GM21528 (cell line): ENCODE measurements at regions not wholly inside any gene's neighbourhood (a gene's known extent, or its start where the extent isn't known, plus 50 kb on each side); places are given as distances from the start of the nearest gene placed in this dataset.

ENCODE experiments used
- ATAC-seq: cut with Tn5 transposase; IDR thresholded peaks from one replicate; pipeline ENCODE4 v1.9.1; 2021; ENCODE audit warnings: mild to moderate bottlenecking, moderate library complexity; ENCODE audit not compliant: unreplicated experiment, low FRiP score

DNA sequence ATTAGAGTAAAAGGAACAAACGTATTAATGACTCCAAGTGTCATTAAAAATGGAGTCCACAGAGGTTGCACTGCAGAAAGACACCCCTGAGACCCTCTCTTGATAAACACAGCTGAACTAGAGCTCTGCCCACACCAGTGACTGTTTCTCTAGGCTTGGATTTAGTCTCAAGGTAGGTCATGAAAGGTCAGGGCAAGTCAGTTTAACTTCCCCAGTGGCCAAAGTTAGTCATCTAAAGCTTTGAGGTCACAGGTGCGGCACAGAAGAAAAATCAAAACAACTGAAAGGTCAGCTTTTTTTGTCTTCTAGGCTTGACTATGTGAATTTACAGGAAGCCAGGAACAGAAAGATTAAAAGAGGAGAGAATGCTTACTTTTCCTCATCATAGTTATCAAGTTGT is 749.6 kb downstream of the RAB28 start:
- no peak for ATAC-seq

DNA sequence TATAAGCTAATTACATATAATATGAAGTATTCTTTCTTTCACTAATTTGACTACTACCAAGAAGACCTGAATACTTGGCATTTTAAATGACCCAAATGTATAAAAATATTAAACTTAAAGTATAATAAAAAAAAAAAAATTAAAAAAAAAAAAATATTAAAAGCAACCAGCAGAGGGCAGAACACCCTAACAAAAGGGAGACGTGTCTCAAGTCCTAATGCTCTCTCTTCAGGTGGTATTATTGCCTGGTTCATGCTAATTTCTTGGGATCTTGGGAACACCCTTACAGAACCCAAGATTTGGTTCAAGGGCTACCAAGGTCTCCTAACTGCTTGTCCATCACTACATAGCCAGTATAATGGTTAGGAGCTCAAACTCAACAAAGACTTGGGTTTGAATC is 754.8 kb downstream of the RAB28 start:
- ATAC-seq = no peak

DNA sequence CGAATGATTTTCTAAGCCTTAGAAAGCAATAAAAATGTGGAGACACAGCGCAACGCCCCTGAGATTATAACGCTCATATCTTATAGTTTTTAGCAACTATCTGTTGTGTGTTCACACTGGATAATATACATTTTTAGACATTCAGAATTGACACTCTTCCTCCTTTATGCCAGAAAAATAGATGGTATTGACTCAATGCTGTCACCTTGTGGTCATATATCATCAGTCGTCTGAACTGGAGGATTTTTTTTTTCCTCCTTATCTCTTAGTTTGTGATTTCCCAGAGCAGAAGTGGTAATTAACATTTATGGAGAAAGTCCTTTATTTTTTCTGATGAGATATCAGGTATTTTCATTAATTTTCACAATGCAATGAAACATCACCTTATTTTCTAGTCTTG is 759.6 kb downstream of the RAB28 start:
- ATAC-seq = no peak

DNA sequence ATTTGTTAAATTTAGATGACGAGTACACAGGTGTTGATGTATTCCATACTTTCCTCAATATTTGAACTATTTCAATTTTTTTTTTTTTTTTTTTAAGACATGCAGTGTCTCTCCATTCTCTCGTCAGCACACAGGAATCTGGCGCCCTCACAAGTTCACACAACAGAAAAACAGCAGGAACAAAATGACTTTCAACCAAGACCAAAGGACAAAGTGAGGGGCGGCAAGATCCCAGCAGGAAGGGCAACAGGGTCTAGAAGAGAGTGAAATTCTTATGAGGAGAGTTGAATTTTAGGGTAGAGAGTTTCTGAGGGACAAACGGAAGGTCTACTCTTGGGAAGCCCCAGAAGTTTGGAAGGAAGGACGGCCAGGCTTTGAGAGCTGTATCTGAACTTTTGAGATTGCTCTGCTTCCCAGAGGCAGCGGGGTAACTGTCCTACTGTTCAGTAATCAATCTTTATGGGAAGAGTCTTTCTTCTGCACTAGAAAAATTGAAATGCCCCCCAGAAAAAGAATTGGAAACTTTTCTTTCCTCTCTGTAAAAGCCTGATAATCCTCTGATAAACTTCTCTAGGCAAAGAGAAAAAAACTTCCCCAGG is 760.2 kb downstream of the RAB28 start:
- ATAC-seq = no peak

DNA sequence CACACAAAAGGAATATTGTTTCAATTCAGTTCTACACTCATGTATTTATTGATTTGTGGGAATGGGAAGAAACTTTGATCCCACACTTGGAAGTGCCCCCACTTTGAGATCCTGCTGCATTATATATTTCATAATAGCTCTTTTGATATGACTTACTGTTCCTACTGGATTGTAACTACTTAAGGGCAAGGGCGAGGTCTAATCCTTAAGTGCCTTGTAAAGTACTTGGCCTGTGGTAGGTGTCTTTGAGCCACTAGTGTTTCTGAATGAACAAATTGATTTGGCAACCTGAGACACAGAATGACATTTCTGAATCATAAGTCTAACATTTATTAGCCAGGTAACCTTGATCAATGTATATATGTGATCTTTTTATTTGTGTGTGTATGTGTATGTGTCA is 767.2 kb downstream of the RAB28 start:
- no peak for ATAC-seq

DNA sequence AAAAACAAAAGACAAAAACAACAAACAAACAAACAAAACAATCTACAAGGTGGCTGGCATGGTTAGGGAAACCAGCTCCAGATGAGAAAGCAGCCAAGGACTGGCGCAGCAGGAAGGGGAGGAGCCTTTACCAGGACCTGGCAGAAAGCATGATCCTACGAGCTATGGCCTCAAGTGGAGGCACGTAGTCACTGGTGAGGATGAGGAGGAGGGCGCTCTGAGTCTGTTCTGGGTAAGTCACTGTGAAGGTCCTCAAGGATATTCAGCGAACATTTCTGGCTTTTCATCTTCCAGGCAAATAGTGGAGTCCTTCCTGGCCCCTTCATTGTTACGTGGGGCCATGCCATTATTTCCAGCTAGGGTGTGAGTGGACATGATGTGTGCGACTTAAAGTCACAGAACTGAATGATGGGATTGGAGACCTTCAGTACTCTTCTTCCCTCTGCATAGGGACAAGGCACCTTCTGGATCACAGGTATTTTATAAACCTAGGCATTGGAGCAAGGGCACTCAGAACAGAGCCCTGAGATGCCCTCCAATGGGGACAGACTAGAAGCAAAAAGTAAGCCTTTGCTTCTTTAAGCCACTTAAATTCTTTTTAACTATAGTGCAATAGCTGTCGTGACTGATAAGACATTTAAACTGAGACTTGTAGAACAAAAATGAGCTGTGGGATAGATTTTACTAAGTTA is 771.3 kb downstream of the RAB28 start:
- no peak for ATAC-seq

DNA sequence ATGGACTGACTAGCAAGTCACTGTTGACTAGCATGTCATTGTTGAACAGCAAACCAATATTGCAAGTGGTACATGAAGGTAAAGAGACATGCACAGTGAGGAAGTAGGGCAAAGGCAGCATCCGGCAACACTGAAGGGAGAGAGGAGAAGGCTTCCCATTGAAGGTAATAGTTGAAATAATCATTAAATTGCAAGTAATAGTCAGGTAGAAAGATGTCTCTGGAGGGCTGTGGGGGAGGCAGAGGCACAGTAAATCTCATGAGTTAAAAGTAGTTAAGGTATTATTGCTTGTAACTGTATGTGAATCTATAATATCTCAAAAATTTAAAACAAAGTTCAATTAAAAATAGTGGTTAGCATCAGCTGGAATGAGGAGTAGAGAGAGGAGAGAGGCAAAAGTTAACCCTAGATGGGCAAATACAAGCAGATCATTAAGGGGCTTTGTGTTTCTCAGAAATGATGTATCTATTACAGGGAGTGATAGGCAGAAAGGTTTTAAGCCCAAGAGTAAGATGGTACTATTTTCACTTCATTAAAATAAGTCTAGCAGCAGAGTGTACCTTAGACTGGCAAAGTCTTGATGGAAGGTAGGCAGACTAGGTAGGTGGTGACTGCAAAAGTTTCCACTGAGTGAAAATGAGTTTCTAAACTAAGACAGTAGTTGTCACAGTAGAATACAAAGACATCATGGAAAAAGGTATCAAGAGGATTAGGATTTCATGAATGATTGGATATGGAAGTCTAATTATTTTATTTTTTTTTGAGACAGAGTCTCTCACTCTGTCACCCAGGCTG is 776.6 kb downstream of the RAB28 start:
- no peak for ATAC-seq

DNA sequence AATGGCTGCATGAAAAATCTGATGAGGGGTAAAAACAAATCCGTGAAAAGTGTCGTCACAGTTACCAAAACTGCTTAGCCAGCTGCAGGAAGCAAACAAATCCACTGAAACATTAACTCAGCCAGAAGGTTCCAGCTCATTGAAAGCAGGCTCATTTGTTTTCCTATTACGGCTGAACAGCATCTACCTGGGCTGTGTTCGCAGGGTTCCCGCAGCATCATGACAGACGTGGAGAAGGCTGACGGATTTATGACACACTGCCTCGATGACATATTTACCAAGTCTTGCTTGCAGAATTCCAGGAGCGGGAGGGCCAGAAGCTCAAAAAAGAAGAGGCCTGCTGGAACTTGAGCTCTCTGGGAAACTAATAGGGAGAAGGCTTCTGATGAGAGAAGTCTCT is 781.1 kb downstream of the RAB28 start:
- no peak for ATAC-seq

DNA sequence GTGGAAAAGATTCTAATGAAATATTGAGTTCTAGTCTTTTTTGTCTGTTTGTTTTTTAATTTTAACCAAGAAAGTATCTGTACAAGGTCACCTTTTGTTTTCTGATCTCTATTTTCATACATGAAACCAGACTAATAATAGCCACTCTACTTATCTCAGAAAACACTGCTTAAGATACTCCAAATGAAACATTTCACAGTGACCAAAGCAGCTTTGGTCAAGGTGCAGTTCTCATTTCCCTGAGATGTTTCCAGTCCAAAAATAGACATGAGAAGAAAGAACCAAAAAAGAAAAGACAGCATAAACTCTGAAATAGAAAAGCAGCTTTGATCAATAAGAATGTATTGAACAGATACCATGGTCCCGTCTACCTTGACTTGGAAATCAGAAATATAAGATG is 782.8 kb downstream of the RAB28 start:
- peak; percentile 58 for ATAC-seq

DNA sequence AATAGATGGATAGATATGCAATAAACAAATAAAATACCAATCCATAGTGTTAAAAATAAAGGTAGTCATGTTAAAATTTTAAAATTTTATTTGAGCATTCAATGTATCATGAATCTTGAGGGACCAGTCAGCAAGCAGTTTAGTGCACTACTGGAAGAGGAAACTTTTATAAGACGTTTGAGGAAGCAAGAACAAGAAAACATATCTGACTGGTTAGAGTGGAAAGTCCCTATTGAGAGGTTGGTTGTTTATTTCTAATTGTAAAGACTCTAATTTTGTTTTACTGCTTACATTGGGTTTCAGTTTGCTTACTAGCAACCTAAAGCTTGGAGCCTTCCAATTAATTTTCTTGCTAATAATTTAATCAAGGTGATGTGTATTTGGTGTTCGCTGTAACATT is 786.2 kb downstream of the RAB28 start:
- no peak for ATAC-seq

DNA sequence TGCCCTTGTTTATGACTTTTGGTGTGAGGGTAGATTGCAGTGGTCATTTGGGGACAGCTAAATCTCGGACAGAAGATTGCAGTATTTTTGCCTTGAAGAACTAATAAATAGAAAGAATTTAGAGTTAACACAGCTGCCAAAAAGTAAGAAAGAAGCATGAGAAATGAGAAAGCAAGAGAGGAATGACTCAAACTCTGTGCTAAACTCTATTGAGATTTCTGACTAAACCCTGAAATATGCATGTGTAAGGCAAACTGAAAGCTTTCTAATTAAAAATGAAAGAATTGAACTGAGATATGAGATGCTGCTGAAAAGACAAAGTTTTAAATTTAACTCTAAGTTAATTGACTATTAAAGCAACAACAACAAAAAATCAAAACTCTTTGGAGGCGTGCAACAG is 791.3 kb downstream of the RAB28 start:
- no peak for ATAC-seq

DNA sequence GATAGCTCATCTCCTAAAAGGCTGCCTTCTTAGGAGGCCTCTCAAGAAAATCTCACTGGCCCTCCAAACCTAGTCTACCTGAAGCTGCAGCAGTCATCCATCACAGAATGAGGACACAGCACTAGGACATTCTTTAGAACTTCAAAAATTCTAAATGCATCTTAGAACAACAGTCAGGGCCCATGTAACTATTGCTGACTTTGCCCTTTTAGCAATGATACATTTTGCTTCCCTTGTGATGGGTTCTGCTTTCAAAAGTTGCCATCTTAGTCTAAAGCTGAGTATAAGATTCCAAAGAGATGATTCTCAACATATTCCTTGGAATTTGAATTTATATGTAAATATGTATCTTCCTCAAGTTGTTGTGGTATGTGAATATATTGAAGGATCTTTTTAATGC is 793.0 kb downstream of the RAB28 start:
- no peak for ATAC-seq

DNA sequence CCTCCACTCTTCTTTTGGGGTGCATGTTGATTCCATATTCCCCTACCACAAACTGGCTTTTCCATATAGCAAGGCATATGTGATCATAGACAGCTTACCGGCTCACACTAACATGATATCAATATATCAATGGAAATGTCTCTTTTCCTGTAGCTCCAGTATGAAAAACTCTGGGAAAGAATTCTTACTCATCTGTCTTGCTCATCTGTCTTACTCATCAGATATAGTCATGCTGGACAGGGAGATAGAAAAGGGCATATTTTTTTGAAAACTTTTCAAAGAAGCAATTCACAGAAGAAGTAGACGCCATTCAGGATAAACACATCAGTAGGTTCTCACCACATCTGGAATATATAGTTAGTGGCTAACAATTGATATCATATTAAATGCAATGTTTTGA is 794.7 kb downstream of the RAB28 start:
- ATAC-seq = no peak

DNA sequence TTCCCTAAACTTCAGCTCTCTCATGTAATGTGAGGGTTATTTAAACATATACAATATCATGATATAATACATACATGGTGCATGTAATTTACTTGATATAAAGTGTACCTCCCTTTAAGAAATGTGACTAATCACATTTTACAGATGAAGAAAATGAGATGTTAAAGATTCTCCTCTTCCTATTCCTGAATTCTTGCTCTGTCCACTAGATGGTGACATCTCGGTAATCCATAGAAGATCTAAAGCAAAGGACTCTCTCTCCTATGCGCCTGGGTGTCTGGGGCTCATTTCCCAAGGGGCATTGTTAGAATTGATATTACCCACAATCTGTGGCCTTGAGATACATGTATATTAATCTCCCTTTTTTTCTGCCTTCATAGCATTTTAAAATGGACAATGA is 804.9 kb downstream of the RAB28 start:
- no peak for ATAC-seq

DNA sequence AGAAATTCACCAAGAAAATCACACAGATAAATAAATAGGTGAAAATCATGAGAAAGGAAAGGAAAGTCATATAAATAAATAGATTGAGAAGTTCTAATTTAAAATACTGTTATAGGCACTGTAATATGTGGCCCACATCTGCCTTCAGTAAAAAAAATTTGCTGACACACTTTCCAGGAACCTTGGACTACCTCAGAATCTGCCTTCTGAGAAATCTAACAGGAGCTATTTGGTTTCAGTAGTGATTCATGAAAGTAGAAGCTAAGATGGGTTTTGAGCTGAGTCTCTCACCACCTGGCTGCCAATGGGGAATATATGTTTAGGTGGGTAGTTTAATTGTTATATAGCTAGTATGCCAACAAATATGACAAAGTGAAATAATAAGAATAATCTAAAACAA is 810.0 kb downstream of the RAB28 start:
- no peak for ATAC-seq

DNA sequence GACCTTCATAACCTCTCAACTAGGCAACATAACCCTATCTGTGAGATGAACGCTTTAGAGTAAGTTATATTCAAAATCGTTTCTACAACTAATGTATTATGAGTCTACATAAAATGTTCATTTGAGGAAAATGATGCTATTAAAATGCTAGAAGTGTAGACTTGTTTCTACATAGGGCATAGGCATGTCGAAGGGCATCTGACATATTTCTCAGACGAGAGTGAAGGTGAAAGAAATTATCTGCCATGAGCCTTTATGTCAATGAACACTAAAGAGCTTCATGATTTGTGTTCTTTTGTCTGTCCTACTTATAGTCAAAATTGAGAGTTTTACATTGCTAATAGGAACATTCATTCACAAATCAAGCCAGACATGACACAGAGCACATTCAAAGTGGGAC is 811.8 kb downstream of the RAB28 start:
- ATAC-seq = no peak

DNA sequence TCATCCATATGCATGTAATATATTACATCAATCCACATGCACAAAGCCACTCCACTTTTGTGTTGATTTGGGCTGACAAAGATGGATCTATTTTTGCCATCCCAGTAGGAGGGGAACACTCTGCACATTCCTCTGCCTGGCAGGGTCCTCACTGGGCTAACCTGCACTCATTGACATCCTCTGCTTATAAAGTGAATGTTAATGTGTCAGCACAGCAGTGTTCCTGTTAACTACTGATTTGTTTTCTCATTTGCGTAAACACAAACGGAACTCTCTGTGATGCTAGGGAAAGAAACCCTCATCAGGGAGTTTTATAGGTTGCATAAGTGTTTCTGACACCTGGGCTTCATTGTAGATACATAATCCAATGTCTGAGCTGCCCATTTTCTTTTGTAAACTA is 826.0 kb downstream of the RAB28 start:
- no peak for ATAC-seq

DNA sequence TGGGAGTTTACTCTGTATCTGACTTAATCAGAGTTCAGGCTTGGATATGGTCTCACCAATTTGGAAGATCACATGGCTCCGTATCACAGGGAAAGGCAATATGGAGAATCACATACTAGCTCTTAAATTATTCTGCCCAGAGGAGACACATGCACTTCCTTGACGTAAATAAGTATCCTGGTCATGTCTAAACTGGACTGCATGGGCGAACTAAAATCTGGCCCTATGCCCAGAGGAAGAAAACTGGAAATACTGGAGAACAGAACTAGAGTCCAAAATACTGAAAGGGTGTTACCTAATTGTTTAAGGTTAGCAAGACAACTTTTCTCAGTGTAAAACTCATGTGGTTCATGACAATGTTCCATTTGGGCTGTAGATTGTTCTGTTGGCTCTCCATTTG is 832.3 kb downstream of the RAB28 start:
- no peak for ATAC-seq

DNA sequence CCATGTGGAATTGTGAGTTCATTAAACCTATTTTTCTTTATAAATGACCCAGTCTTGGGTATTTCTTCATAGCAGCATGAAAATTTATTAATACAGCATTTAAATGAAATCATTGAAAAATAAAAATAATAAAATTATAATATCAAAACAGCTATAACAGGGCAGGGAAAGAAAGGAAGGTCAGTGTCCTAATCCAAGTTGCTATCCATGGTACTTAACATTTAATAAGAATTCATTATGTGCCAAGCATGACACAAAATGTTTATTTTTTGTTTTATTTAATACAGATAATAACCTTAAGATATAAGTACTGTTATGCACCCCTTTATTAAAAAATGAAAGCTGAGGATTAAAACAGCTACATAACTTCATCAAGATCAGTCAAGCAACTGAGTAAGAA is 838.4 kb downstream of the RAB28 start:
- ATAC-seq = no peak

DNA sequence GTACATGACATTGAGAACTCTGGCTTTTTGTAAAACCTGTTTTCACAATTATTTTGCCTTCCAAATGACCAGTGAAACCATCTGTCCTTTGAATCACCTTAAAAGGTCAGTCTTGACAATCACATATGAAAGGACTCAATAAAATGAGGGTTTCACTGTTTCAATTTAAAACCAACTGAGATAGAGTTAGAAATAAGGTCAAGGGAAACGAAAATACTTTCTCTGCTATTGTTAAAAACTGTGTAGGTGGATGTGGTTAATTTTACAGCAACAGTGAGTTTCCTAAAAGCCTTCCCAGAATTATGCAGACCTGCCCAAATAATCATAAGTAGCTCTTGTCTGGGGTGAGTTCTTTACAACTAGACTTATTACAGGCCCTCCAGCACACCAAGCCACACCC is 839.9 kb downstream of the RAB28 start:
- no peak for ATAC-seq

DNA sequence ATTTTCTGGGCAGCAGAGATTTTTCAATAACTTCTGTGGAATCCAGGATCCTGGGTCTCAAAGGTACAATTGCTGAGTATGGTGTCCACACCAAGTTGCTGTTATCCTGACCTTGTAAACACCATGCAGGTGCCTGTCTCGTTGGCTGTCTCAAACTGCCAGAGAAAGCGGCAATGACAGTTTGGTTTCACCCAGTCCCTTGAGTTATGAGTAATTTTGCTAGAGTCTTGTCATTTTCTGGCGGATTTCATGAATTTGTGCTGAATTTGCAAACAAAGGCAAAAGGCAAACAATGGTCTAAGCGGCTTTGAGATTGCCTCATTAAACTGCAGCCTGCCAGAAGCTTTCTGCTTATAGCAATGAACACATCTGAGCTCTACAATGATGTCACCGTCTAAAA is 847.9 kb downstream of the RAB28 start:
- no peak for ATAC-seq

DNA sequence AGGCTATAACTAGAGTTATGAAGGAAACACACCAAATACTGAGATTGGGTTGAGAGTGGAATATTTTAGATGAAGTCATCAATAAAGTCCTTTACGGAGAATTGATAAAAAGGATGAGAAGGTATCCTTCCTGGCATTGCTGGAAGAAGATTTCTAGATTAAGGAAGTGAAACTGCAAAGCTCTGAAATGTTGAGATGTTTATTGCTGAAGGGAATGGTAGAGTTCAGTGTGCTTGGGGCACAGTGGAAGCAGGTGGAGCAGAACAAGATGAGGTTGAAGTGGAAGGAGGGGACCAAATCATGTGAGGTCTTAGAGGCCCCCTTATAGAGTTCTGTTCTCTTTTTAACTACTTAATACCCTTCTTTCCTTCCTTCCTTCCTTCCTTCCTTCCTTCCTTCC is 848.5 kb downstream of the RAB28 start:
- ATAC-seq = no peak
